ENCODE measurements at regions not wholly inside any gene's neighbourhood (a gene's known extent, or its start where the extent isn't known, plus 50 kb on each side); places are given as distances from the start of the nearest gene placed in this dataset.

GRCh38 chr3:31157047-31157694 is 262.7 kb upstream of the GADL1 start:
- DNase-seq = no peak

- no peak for DNase-seq
Observed at GRCh38 chr3:31157893-31158620, 263.6 kb upstream of the GADL1 start.

GRCh38 chr3:31159331-31160039 is 265.0 kb upstream of the GADL1 start:
- DNase-seq = no peak

- no peak for DNase-seq
Observed at GRCh38 chr3:31161889-31162288, 267.4 kb upstream of the GADL1 start.

- DNase-seq = no peak
Observed at GRCh38 chr3:31164381-31164780, 269.9 kb upstream of the GADL1 start.

- no peak for DNase-seq
Observed at GRCh38 chr3:31165399-31165860, 271.0 kb upstream of the GADL1 start.

GRCh38 chr3:31166249-31166885 is 271.9 kb upstream of the GADL1 start:
- DNase-seq = no peak

- DNase-seq = no peak
Observed at GRCh38 chr3:31167666-31168065, 273.2 kb upstream of the GADL1 start.

- DNase-seq = no peak
Observed at GRCh38 chr3:31170932-31171670, 276.6 kb upstream of the GADL1 start.

GRCh38 chr3:31172336-31172735 is 277.9 kb upstream of the GADL1 start:
- no peak for DNase-seq

- DNase-seq = no peak
Observed at GRCh38 chr3:31173118-31173718, 278.8 kb upstream of the GADL1 start.

- no peak for DNase-seq
Observed at GRCh38 chr3:31174079-31174478, 279.6 kb upstream of the GADL1 start.

GRCh38 chr3:31176045-31176444 is 281.6 kb upstream of the GADL1 start:
- DNase-seq = no peak

- DNase-seq = no peak
Observed at GRCh38 chr3:31178467-31178866, 284.0 kb upstream of the GADL1 start.

- DNase-seq = no peak
Observed at GRCh38 chr3:31179768-31180167, 285.3 kb upstream of the GADL1 start.

GRCh38 chr3:31180274-31180673 is 285.8 kb upstream of the GADL1 start:
- DNase-seq = no peak

GRCh38 chr3:31181661-31182060 is 287.2 kb upstream of the GADL1 start:
- DNase-seq = no peak

- DNase-seq = no peak
Observed at GRCh38 chr3:31182661-31183060, 288.2 kb upstream of the GADL1 start.

GRCh38 chr3:31184261-31185061 is 290.0 kb upstream of the GADL1 start:
- no peak for DNase-seq

- DNase-seq = no peak
Observed at GRCh38 chr3:31185062-31185357, 290.5 kb upstream of the GADL1 start.

- DNase-seq = no peak
Observed at GRCh38 chr3:31186041-31186440, 291.6 kb upstream of the GADL1 start.

- DNase-seq = no peak
Observed at GRCh38 chr3:31187380-31187779, 292.9 kb upstream of the GADL1 start.
